Pons (tissue), 1 donor: ENCODE measurements at regions not wholly inside any gene's neighbourhood (a gene's known extent, or its start where the extent isn't known, plus 50 kb on each side); places are given as distances from the start of the nearest gene placed in this dataset.
A peak's percentile ranks its signal among the peaks of the same experiment; 100 is the strongest.
"Not testable (repeated sequence)": the region's sequence is repeated elsewhere in the genome, so short reads cannot be mapped to it uniquely, and the experiment has no call there.

Source experiments
- DNase-seq: peaks from one replicate; pipeline ENCODE4 v3.0.0-alpha.2; 2016; ENCODE audit warnings: low spot score

DNA sequence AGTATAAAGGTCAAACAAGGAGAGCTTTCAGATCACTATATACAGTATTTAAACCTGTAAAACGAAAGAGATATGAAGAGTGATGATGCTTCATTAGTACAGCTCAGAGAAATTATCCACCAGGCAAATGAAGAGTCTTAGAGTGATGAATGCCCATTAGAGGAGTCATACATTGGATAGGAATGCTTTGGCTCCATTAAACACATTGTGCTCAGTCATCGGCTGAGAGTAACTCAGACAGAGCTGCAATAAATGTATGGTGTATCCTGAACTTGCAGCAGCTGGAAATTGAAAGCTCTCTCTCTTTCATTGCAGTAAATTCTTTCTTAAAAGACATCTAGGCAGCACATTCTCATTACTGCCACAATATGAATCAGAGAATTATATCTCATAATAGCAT is 340.8 kb upstream of the SPHKAP start:
- no peak for DNase-seq

- DNase-seq: no peak
Observed at GRCh38 chr2:228519561-228519960, 338.1 kb upstream of the SPHKAP start.

DNA sequence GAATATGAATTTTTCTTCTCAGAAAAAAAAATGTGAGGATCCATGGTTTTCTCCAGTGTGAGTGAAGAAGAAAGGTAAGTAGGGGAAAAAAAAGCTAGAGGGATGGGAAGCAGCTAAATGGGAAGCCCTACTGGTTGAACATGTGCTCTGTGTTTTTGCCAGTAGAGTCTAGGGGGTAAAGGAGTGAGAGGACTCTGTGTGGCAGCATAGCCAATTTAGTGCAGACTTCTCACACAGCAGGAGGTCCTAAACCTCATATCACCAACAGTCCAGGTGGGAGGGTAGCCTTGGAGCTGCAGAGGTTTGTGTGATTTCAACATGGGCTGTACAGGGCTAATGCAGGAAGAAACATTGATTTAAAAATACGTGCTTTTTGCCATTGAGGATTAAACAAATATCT is 334.5 kb upstream of the SPHKAP start:
- no peak for DNase-seq

- DNase-seq: not testable (repeated sequence)
Observed at GRCh38 chr2:228513480-228513879, 332.0 kb upstream of the SPHKAP start.

DNA sequence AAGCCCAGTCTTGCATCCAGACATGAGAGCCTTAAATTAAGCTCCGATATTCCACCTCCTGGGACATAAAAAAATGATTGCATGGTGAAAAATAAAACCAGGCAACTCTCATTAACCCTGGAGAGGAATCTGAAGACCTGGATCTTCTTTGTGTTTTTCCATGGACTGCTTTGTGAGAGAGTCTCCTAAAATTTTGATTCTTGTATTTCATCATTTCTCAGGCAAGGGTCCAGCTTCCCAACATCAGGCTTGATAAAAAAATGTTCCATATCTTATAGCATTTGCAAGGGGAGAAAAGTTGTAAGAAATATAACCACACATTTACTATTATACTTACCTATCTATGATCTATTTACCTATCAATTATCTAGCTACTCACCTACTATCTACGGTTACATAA is 327.5 kb upstream of the SPHKAP start:
- DNase-seq: no peak

DNA sequence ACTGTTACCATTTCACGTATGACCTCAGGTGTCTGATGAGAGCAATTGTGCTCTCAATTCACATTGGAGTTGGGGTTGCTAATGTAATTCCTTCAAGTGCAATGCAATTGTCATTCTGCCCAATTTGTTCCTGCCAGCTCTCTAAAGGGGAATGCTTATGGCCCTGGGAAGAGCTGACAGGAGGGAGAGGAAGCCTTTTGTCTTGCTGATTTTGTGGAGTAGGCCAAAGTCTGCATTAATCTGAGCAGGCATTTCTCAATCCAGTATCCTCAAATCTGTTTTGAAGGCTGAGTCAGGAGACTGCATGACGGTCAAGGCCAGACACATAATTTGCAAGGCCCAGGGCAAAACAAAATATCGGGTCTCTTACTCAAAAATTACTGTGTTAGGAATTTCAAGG is 326.4 kb upstream of the SPHKAP start:
- DNase-seq: no peak

- DNase-seq: no peak
Observed at GRCh38 chr2:228507231-228507824, 325.8 kb upstream of the SPHKAP start.

DNA sequence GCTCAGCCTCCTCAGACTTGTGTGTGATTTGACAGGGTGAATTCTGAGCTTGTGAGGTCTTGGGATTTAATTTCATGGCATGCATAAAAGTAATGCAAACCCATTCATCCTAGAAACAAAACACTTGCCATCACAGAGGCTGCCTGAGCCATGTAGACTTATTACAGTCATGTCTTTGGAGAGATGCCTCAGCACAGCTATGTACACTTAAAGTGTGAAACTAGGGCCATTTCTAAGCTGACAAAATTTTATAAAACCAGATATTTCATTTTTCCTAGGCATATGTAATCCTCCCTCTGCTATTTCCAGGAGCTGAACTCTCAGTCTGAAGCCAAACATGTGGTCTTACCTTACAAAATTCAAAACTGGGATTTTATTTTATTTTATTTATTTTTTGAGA is 322.2 kb upstream of the SPHKAP start:
- DNase-seq: no peak

DNA sequence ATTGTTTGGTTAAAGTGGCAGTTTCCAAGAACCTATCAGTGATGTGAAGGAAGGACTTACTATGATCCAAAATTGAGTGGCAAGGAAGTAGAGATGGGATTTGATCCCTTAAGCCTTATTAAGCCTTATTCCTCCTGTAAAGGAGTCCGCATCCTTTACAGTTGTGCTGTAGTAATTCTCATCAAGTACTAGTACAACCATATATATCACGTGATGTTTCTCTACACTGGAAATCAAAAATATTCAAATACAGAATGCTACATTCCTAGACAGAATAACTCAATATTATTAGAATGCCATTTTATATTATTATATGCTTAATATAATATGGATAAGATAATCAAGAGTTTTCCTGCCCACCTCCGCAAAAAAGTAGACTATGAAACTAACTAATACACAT is 312.4 kb upstream of the SPHKAP start:
- DNase-seq: no peak

- DNase-seq: no peak
Observed at GRCh38 chr2:228479014-228479413, 297.5 kb upstream of the SPHKAP start.

GRCh38 chr2:228474466-228474865 is 293.0 kb upstream of the SPHKAP start:
- no peak for DNase-seq

DNA sequence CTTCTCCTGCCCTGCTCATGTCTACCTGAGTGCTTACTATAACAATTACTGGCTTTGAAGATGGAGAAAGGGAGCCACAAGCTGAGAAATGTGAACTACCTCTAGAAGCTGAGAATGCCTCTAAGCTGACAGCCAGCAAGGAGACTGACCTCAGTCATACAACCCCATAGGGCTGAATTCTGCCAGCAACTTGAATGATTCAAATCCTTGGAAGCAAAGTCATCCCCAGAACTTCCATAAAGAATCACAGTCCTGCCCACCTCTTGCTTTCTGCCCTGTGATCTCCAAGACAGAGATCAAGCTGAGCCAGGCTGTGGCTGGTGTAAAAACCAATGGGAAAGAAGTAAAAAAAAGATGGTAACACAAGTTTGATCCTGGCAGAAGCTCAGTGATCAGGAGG is 288.2 kb upstream of the SPHKAP start:
- DNase-seq: no peak

GRCh38 chr2:228466851-228467250 is 285.4 kb upstream of the SPHKAP start:
- no peak for DNase-seq

DNA sequence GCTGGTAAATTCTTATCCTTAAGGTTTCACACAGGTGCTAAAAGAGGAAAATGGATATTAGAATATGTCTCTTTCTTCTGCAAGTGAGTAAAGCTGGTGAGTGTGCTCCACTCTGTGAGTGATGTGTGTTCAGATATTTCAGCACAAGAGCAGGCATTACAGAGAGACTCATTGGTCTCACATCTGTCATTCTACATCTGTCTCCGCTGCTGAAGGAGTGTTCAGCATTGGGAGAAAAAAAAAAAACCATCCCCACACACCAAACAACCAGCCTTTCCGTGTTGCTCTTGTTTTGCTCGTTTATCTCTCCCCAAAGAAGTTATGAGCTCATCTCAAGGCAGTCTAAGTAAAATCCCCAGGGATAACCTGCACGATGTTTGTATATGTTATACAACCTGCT is 283.9 kb upstream of the SPHKAP start:
- no peak for DNase-seq

DNA sequence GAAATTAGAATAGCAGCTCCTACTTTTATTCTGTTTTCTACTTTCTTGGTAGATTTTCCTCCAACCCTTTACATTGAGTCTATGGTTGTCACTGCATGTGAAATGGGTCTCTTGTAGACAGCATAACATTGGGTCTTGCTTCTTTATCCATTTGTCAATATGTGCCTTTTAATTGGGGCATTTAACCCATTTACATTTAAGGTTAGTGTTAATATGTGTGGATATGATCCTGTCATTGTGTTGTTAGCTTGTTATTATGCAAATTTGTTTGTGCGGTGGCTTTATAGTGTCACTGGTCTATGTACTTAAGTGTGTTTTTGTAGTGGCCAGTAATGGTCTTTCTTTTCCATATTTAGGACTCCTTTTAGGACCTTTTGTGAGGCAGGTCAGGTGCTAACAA is 276.9 kb upstream of the SPHKAP start:
- DNase-seq: no peak

DNA sequence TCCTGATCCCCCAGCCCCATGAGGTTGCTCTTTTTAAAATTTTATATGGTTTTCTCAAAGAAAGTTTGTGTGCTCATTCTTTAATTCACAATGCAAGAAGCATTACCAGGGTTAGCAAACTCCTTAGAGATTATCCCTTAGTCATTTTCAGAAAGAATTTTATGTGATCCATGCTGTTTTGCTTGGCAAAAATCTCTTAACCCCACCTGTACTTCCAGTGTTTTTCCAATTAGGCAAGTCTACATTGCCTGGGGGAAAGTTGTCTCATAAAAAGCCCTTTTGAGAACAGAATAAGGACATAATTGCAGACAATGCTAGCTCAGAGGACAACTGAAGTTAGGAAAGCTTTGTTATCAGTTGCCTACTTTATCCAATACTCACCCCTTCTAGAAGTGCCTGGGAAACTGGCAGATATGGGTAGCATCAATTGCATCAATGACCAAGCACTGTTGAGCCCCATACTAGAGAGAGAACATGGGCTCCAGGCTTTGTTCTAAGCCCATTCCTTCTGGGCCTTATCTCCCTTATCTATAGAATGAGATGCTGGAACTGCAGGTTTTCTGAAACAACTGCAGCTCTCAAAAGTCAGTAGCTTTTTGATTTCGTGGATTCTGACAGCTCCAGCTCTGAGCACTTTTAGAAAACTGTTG is 265.9 kb upstream of the SPHKAP start:
- DNase-seq: no peak

GRCh38 chr2:228446734-228447133 is 265.2 kb upstream of the SPHKAP start:
- DNase-seq: peak; percentile 42

GRCh38 chr2:228444161-228444560 is 262.7 kb upstream of the SPHKAP start:
- no peak for DNase-seq

- no peak for DNase-seq
Observed at GRCh38 chr2:228433721-228434120, 252.2 kb upstream of the SPHKAP start.

- DNase-seq: no peak
Observed at GRCh38 chr2:228432116-228432515, 250.6 kb upstream of the SPHKAP start.

GRCh38 chr2:228430986-228431385 is 249.5 kb upstream of the SPHKAP start:
- no peak for DNase-seq

DNA sequence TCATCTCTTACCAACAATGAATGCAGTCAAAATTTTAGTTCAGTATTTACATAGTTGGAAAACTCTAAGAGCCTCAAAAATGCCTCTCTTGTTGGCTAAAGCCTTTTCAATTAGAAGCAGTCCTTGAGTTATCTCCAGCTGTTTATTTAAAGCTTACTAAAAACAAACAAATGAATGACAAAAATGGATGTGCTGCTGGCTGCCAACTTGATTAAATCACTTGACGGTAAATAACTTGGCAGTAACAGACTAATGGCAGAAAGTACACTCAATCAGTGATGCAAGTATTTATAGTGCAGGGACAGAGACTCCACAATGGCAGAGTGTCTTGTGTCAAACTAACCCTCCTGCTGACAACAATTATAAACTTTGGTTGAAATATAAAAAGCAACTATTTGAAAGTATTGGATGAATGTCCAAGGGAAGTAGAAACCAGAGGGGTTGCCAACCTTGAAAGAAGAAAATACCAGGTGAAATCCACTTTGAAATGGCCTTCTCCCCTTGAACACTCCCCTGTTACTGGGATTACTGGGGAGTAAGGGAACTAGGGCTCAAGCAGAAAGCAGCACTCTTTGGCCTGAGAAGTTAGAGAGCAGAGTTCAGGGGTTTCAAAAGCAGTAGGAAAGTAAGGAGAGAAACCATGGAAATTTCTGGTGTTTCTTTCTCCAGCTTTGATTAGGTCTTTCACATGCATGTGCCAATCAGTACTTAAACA is 245.2 kb upstream of the SPHKAP start:
- DNase-seq: no peak

- DNase-seq: not testable (repeated sequence)
Observed at GRCh38 chr2:228425411-228426060, 244.0 kb upstream of the SPHKAP start.
